ENCODE measurements at regions not wholly inside any gene's neighbourhood (a gene's known extent, or its start where the extent isn't known, plus 50 kb on each side); places are given as distances from the start of the nearest gene placed in this dataset.
"Not testable (repeated sequence)": the region's sequence is repeated elsewhere in the genome, so short reads cannot be mapped to it uniquely, and the experiment has no call there.

GRCh38 chr2:41026613-41027012, 574.7 kb upstream of the SLC8A1 start:
- DNase-seq (ENCODE audit: low read depth, low spot score) = no peak
- H3K27ac ChIP-seq = no peak overlapping the region

GRCh38 chr2:41027095-41027494, 575.2 kb upstream of the SLC8A1 start:
- no peak overlapping the region for H3K27ac ChIP-seq
- no peak for DNase-seq (ENCODE audit: low read depth, low spot score)

- no peak overlapping the region for H3K27ac ChIP-seq
- no peak for DNase-seq (ENCODE audit: low read depth, low spot score)
These were observed 579.4 kb upstream of the SLC8A1 start for GRCh38 chr2:41031282-41031681.

DNA sequence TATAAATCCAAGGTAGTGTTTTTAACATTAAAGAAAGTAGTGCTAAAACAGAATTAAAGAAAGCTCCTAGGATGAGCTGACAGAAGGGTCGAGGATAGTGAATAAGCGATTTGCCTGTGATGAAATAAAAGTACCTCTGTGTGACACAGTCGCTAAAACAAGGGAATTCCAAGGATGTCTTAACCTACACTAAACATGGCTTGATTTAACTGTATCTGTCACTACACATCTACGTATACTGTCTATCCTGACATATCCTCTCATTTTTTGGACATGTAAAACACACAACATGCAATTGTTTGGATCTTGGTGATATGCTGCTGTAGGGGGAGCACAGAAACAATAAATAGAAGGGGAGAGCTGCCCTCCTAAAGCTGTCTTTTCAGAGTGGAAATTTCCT, 580.8 kb upstream of the SLC8A1 start:
- no peak for DNase-seq (ENCODE audit: low read depth, low spot score)
- no peak overlapping the region for H3K27ac ChIP-seq

DNA sequence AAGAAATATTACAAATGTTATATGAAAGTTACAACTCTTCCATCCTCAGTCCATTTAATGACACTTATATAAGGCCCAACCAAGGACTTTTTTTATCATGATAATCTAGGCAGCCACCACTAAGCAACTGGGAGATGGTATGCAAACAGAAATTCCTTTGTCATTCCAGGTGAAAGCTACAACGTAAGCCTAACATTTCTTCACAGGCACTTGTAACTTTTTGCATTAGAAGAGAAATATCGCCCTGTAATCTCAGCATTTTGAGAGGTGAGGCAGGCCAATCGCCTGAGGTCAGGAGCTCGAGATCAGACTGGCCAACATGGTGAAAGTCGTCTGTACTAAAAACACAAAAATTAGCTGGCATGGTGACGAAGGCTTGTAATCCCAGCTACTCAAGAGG, 581.2 kb upstream of the SLC8A1 start:
- H3K27ac ChIP-seq = no peak overlapping the region
- DNase-seq (ENCODE audit: low read depth, low spot score) = no peak

GRCh38 chr2:41038408-41038807, 586.5 kb upstream of the SLC8A1 start:
- H3K27ac ChIP-seq = no peak overlapping the region
- no peak for DNase-seq (ENCODE audit: low read depth, low spot score)

DNA sequence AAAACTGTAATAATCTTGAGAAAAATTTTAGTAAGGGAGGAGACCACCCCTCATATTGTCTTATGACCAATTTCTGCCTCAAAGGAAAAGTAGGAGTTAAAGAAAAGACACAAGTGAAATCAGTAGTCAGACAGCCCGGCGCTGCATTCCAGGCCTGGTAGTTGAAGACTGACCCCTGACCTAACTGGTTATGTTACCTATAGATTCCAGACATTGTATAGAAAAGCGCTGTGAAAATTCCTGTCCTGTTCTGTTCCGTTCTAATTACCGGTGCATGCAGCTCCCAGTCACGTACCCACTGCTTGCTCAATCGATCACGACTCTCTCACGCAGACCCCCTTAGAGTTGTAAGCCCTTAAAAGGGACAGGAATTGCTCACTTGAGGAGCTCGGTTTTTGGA, 587.9 kb upstream of the SLC8A1 start:
- not testable (repeated sequence) for H3K27ac ChIP-seq; DNase-seq (ENCODE audit: low read depth, low spot score)

- no peak for DNase-seq (ENCODE audit: low read depth, low spot score)
- H3K27ac ChIP-seq = no peak overlapping the region
These were observed 589.1 kb upstream of the SLC8A1 start for GRCh38 chr2:41040782-41041520.

GRCh38 chr2:41042343-41042742, 590.5 kb upstream of the SLC8A1 start:
- no peak overlapping the region for H3K27ac ChIP-seq
- no peak for DNase-seq (ENCODE audit: low read depth, low spot score)

GRCh38 chr2:41061356-41061755, 609.5 kb upstream of the SLC8A1 start:
- DNase-seq (ENCODE audit: low read depth, low spot score) = no peak
- no peak overlapping the region for H3K27ac ChIP-seq

DNA sequence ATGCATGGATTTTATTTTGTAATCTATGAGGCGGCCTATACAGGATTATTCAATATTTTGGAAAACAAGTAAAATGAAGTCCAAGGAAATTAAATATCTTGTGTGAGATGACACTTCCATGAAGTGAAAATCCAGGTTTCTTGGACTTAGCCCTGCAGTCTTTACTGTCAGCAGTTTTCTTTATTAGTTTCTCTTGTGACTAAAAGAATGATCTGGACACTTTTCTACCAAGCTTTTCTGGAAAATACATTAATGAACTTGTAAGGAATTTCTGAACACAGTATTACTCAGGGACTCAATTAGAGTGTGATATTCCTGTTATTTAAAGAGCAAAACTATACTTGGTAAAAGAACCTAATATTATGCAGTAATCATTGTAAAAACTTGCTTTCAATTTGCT, 610.4 kb upstream of the SLC8A1 start:
- H3K27ac ChIP-seq = no peak overlapping the region

DNA sequence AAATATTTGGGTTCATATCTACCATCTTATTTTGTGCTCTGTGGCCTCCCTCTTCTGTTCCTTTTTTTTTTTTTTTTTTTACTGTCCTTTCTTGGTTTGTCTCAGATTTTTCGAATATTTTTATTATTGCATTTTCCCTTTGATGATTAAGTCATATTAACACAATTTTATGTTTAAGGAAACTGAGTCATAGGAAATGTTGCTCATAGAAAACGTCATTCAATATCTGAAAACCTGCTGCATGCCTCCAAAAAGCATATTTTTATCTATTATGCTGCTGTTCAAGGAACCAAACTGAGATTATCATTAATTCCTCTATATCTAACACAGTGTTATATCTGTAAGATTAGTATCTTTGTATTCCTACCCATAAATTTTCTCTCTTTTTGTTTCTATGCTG, 614.3 kb upstream of the SLC8A1 start:
- no peak for DNase-seq (ENCODE audit: low read depth, low spot score)
- H3K27ac ChIP-seq = no peak overlapping the region

More for the DNA sequence above, 610.4 kb upstream of the SLC8A1 start:
- no peak for DNase-seq (ENCODE audit: low read depth, low spot score)

- DNase-seq (ENCODE audit: low read depth, low spot score) = no peak
- H3K27ac ChIP-seq = no peak overlapping the region
These were observed 616.9 kb upstream of the SLC8A1 start for GRCh38 chr2:41068740-41069139.

DNA sequence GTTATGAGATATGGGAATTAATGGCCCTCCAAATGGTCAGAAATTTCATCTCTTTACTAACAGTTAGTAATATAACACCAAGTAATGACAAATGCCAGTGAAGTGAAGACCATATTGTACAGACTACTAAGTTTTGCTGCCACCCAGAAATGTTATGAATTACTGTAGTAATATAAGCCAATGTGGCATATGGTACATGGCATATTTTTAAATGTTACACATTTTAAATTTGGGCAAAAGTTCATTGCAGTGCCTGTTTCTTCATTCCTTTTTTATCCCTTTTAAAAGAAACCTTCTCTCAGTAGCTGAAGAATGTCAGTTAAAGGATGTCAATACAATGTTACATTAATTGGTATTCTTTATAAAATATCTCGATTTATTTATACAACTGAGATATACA, 626.5 kb upstream of the SLC8A1 start:
- no peak for DNase-seq (ENCODE audit: low read depth, low spot score)
- no peak overlapping the region for H3K27ac ChIP-seq

GRCh38 chr2:41079011-41079410, 627.1 kb upstream of the SLC8A1 start:
- H3K27ac ChIP-seq = no peak overlapping the region
- no peak for DNase-seq (ENCODE audit: low read depth, low spot score)

GRCh38 chr2:41084321-41084720, 632.4 kb upstream of the SLC8A1 start:
- no peak for DNase-seq (ENCODE audit: low read depth, low spot score)
- H3K27ac ChIP-seq = no peak overlapping the region

GRCh38 chr2:41087946-41088345, 636.1 kb upstream of the SLC8A1 start:
- H3K27ac ChIP-seq = no peak overlapping the region
- DNase-seq (ENCODE audit: low read depth, low spot score) = no peak

DNA sequence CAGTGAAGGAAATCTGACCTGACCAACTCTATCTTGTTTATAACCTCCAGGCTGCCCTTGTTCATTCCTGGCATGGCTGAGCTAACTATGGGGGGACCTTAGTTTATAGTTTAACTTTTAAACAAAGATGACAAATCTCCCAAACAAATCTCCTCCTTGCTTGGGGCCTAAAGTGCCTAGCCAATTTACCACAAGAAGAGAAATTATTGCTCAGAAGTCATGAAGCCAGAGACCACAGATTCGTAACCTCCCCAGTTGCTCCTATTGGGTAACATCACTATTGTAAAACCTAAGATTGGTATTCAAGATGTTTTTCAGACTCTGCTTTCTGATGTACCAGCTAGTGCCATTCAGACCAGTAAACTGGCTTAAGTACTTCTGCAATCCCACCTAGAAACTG, 649.4 kb upstream of the SLC8A1 start:
- no peak overlapping the region for H3K27ac ChIP-seq
- no peak for DNase-seq (ENCODE audit: low read depth, low spot score)

DNA sequence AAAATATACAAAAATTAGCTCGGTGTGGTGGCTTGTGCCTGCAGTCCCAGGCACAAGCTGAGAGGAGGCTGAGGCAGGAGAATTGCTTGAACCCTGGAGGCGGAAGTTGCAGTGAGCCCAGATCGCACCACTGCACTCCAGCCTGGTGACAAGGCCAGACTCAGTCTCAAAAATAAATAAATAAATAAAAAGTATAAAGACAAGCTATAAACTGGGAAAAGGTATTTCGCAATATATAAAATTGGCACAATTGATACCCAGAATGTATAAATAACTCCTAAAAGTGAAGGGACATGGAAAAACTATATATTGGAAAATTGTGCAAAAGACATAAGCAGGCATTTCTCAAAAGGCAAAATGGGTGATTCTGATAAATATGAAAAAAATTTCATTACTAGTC, 657.9 kb upstream of the SLC8A1 start:
- no peak for DNase-seq (ENCODE audit: low read depth, low spot score)
- H3K27ac ChIP-seq = no peak overlapping the region

GRCh38 chr2:41111836-41112627, 660.1 kb upstream of the SLC8A1 start:
- DNase-seq (ENCODE audit: low read depth, low spot score) = no peak
- no peak overlapping the region for H3K27ac ChIP-seq

DNA sequence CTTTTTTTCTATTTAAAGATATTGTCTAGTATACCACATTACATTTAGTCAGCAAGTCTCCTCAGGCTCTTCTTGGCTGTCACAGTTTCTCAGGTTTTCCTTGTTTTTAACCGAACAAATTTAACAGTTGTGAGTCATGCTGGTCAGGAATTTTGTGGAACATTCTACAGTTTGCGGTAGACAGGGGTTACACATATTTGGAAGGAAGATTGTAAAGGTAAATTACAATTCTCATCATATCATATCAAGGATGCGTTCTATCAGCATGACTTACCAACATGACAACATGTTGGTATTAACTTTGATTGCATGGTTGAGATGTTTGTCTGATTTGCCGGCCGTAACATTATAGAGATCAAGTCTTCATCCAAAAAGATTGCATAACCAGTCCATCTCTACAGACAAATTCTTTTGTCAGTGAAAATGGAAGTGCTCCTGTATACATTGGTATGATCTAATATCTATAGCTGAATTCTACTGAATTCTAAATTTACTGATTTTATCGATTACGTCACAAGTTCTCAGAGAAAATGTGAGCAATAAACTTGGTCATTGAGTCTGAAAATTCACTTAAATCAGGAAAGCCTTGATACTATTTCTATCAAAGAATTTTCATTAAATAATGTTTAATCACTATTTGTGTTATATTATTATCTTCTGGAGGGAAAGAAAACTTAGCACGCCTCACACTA, 664.4 kb upstream of the SLC8A1 start:
- no peak for DNase-seq (ENCODE audit: low read depth, low spot score)
- no peak overlapping the region for H3K27ac ChIP-seq
